Prostate gland (tissue), 2 donors: ENCODE measurements at regions not wholly inside any gene's neighbourhood (a gene's known extent, or its start where the extent isn't known, plus 50 kb on each side); places are given as distances from the start of the nearest gene placed in this dataset.

ENCODE experiments used
- DNase-seq: peaks from one replicate; pipeline ENCODE4 v3.0.0-alpha.2; 2019; ENCODE audit warnings: low spot score
- H3K27ac ChIP-seq, 2 donors: fragments of 200-600 bp; sonication (generic); 2 replicates each; pipeline ENCODE4 v1.5.1; 2017 to 2019
- H3K27me3 ChIP-seq: fragments of 200-600 bp; sonication (generic); replicated peaks from 2 replicates; pipeline ENCODE4 v1.5.1; 2019; ENCODE audit not compliant: insufficient read depth
- H3K36me3 ChIP-seq, 2 donors: fragments of 200-600 bp; sonication (generic); 1 replicate in 1 of 2; 2 replicates in 1 of 2; pipeline versions ENCODE4 v1.5.1 to v1.8.1; 2017 to 2019
- H3K4me1 ChIP-seq: fragments of 200-600 bp; sonication (generic); replicated peaks from 2 replicates; pipeline ENCODE4 v1.5.1; 2019
- H3K4me3 ChIP-seq, 2 donors: fragments of 200-600 bp; sonication (generic); 2 replicates each; pipeline ENCODE4 v1.5.1; 2017 to 2019
- H3K9me3 ChIP-seq: fragments of 200-600 bp; sonication (generic); 2 replicates; pipeline ENCODE4 v1.5.1; 2017
- POLR2A ChIP-seq: fragments of 450-650 bp; IDR thresholded peaks from one replicate; pipeline ENCODE4 v1.6.1; 2016; ENCODE audit warnings: antibody characterized with exemption, mild to moderate bottlenecking
- POLR2AphosphoS5 ChIP-seq: sonication (generic); formaldehyde crosslinking; IDR thresholded peaks from one replicate; pipeline ENCODE4 v1.6.1; 2017; ENCODE audit warnings: antibody characterized with exemption
- WGBS: methylation state at CpG from one replicate; pipeline ENCODE4 v1.1.5; 2018; 5-methylcytosine and 5-hydroxymethylcytosine counted together
- intact Hi-C: fragments of 100-400 bp; cut with DNase I; formaldehyde crosslinking; loops from one replicate; pipeline ENCODE4 v1.14.2; 2022
- TF ChIP-seq, protein P1 (sequence below), 4 experiments: fragments of 200-600 bp in 2 of 4; fragments of 450-650 bp in 2 of 4; sonication (generic) in 2 of 4; IDR thresholded peaks; 1 replicate in 3 of 4; 2 replicates in 1 of 4; pipeline ENCODE4 v1.5.1; 2016 to 2019; ENCODE audit warnings: antibody characterized with exemption in 4 of 4, mild to moderate bottlenecking in 2 of 4, moderate library complexity in 2 of 4

GRCh38 chr12:124652661-124653060 is 85.2 kb upstream of the NCOR2 start:
- no peaks in the 10 kb centered on the region for H3K4me1 ChIP-seq
- H3K27me3 ChIP-seq, result no peaks in the 10 kb centered on the region
- 87% methylated on average over 9 of the region's 9 CpGs for WGBS
- no peak for TF ChIP-seq POLR2AphosphoS5
- no peak overlapping the region for H3K4me3 ChIP-seq
- intact Hi-C loops, result no loop called here
- no peaks in the 10 kb centered on the region for H3K9me3 ChIP-seq
- DNase-seq, result no peak
- H3K36me3 ChIP-seq, result no peaks in the 10 kb centered on the region
- no peak overlapping the region for H3K27ac ChIP-seq

DNA sequence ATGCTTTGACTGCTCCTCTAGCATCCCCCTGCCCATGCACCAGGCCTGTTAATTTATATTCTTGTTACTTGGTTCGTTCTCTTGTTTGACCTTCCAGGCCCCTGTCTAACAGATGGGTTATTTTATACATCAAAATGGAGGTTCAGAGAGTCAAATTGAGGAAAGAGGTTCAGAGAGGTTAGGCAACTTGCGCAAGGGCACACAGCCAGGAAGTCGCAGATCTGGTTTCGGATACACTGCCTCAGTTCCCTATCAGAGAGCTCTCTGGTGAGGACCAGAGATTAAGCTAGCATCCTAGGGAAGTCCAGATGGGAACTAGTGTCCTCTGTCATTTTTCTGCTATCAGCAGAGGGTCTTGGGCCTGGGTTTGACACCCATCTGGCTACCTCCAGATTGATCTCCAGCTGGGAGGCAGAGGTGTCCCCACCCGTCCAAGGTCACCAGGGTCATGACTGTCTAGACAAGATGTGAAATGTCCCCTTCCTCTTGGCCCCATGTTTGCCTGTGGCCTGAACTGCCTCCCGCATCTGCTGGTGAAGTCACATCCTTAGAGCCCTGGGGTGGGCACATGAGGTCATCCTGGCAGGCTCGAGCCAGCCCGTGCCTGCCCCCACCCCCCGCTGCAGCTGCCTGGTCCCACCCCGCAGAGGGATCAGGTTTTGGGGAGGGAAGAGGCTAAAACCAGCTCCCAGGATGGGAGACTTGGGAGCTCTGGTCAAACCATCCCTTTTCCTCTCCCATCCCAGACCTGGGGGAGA is 84.3 kb upstream of the NCOR2 start:
- Histone ChIP-seq H3K27me3 (no peaks in the 10 kb centered on the region), H3K9me3 (no peaks in the 10 kb centered on the region), H3K4me3 (no peak overlapping the region), H3K36me3 (no peaks in the 10 kb centered on the region), H3K4me1 (no peaks in the 10 kb centered on the region), H3K27ac (no peak overlapping the region)
- TF ChIP-seq POLR2A, result no peak
- TF ChIP-seq POLR2AphosphoS5, result no peak
- TF ChIP-seq, protein P1, sequence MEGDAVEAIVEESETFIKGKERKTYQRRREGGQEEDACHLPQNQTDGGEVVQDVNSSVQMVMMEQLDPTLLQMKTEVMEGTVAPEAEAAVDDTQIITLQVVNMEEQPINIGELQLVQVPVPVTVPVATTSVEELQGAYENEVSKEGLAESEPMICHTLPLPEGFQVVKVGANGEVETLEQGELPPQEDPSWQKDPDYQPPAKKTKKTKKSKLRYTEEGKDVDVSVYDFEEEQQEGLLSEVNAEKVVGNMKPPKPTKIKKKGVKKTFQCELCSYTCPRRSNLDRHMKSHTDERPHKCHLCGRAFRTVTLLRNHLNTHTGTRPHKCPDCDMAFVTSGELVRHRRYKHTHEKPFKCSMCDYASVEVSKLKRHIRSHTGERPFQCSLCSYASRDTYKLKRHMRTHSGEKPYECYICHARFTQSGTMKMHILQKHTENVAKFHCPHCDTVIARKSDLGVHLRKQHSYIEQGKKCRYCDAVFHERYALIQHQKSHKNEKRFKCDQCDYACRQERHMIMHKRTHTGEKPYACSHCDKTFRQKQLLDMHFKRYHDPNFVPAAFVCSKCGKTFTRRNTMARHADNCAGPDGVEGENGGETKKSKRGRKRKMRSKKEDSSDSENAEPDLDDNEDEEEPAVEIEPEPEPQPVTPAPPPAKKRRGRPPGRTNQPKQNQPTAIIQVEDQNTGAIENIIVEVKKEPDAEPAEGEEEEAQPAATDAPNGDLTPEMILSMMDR (IDR thresholded peaks at IDR 0.05), result no peak
- WGBS, result 61% methylated on average over 10 of the region's 10 CpGs
- intact Hi-C loops, result no loop called here
- no peak for DNase-seq

- WGBS, result 73% methylated on average over 7 of the region's 7 CpGs
- Histone ChIP-seq H3K36me3 (no peaks in the 10 kb centered on the region), H3K4me1 (no peaks in the 10 kb centered on the region), H3K27ac (no peak overlapping the region), H3K9me3 (no peaks in the 10 kb centered on the region), H3K27me3 (no peaks in the 10 kb centered on the region), H3K4me3 (no peak overlapping the region)
- TF ChIP-seq POLR2A (no peak), POLR2AphosphoS5 (no peak)
- TF ChIP-seq, protein P1 (IDR thresholded peaks at IDR 0.05), result no peak
- DNase-seq, result no peak
- intact Hi-C loops, result no loop called here
Observed at GRCh38 chr12:124650912-124651311, 83.5 kb upstream of the NCOR2 start.

DNA sequence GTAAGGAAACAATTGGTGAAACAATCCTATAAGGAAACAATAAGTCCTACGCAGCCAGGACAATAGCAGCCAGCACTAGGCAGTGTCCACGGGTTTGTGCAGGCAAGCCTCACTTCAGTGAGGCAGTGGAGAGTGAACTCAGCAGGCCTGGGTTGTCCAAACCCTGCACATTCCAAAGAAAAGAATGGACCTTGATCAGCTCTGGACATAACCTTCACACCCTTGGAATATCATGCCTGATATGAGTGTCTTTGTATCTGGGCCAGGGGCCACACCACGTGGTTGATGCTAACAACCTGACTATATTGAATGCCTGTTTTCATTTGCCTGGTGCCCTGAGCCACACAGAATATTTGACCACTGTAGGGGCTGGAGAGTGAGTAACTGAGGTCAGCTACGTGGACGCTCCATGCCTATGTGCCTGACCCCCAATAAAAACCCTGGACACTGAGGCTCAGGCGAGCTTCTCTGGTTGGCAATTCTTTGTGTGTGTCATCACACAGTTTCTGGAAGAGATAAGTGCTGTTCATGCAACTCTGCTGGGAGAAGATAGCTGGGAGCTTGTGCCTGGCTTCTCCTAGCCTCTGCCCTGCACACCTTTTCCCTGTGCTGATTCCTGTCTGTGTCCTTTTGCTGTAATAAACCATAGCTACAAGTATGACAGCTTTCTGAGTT is 81.4 kb upstream of the NCOR2 start:
- no peaks in the 10 kb centered on the region for H3K9me3 ChIP-seq
- DNase-seq, result no peak
- H3K4me1 ChIP-seq, result no peaks in the 10 kb centered on the region
- no peaks in the 10 kb centered on the region for H3K27me3 ChIP-seq
- TF ChIP-seq POLR2A, result no peak
- TF ChIP-seq, protein P1 (IDR thresholded peaks at IDR 0.05), result no peak
- TF ChIP-seq POLR2AphosphoS5, result no peak
- H3K4me3 ChIP-seq, result no peak overlapping the region
- intact Hi-C loops, result no loop called here
- no peaks in the 10 kb centered on the region for H3K36me3 ChIP-seq
- no peak overlapping the region for H3K27ac ChIP-seq
- WGBS, result 81% methylated on average over 6 of the region's 6 CpGs

- Histone ChIP-seq H3K36me3 (no peaks in the 10 kb centered on the region), H3K27ac (no peak overlapping the region), H3K27me3 (no peaks in the 10 kb centered on the region), H3K4me3 (no peak overlapping the region), H3K4me1 (no peaks in the 10 kb centered on the region), H3K9me3 (no peaks in the 10 kb centered on the region)
- TF ChIP-seq, protein P1 (IDR thresholded peaks at IDR 0.05), result no peak
- TF ChIP-seq POLR2A (no peak), POLR2AphosphoS5 (no peak)
- DNase-seq, result no peak
- intact Hi-C loops, result no loop called here
- 81% methylated on average over 6 of the region's 6 CpGs for WGBS
Observed at GRCh38 chr12:124647316-124647715, 79.9 kb upstream of the NCOR2 start.
